ENCODE measurements at regions not wholly inside any gene's neighbourhood (a gene's known extent, or its start where the extent isn't known, plus 50 kb on each side); places are given as distances from the start of the nearest gene placed in this dataset.

DNA sequence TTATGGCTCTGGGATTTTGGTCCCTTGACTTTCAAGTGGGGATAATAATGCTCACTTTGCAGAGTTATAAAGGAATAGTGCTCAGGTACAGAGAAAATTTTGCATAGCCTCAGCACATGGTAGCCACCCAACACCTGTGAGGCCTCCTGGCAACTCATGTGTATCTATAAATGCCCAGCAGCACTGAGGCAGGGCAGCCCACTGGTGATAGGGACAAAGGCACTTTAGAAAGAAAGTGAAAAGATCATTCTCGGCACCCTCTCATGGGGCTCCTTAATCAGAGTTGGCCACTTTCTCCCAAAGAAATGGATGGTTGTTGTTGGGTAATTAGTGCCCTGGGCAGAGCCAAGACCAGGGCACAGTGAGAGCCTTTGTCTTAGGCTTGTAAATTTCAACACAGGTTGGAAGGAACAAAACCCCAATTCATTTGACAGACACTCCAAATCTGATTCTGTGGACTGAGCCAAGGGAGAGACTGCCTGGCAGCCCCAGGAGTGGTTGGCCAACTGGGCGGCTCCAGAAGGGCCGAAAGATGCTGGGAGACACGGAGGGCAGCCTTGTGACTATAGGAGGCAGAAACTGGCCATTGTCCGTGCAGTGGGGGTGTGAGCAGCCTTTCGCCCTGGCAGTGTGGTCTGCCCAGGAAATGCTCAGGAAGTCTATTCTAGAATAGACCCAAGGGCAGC, 213.2 kb upstream of the RGMA start:
- TF ChIP-seq, protein P1, sequence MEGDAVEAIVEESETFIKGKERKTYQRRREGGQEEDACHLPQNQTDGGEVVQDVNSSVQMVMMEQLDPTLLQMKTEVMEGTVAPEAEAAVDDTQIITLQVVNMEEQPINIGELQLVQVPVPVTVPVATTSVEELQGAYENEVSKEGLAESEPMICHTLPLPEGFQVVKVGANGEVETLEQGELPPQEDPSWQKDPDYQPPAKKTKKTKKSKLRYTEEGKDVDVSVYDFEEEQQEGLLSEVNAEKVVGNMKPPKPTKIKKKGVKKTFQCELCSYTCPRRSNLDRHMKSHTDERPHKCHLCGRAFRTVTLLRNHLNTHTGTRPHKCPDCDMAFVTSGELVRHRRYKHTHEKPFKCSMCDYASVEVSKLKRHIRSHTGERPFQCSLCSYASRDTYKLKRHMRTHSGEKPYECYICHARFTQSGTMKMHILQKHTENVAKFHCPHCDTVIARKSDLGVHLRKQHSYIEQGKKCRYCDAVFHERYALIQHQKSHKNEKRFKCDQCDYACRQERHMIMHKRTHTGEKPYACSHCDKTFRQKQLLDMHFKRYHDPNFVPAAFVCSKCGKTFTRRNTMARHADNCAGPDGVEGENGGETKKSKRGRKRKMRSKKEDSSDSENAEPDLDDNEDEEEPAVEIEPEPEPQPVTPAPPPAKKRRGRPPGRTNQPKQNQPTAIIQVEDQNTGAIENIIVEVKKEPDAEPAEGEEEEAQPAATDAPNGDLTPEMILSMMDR (IDR thresholded peaks at IDR 0.05 in 4 of 5, conservative IDR thresholded peaks at IDR 0.05 in 1 of 5): no peak
- no peak for TF ChIP-seq POLR2A (IDR thresholded peaks at IDR 0.05)

Measured in gastrocnemius medialis (tissue), 4 donors.